ENCODE measurements at regions not wholly inside any gene's neighbourhood (a gene's known extent, or its start where the extent isn't known, plus 50 kb on each side); places are given as distances from the start of the nearest gene placed in this dataset.
A peak's percentile ranks its signal among the peaks of the same experiment; 100 is the strongest.

GRCh38 chr9:85430659-85431338 is 311.0 kb downstream of the AGTPBP1 start:
- H3K4me3 ChIP-seq (ENCODE audit: control insufficient read depth, low read depth, low read length) = no peak overlapping the region
- TF ChIP-seq CTCF (conservative IDR thresholded peaks at IDR 0.05; ENCODE audit: control insufficient read depth, insufficient read depth, low read depth, low read length) = no peak
- DNase-seq (ENCODE audit: low read depth) = peak; percentile 4

- no peak for DNase-seq (ENCODE audit: low read depth)
- no peak for TF ChIP-seq CTCF (conservative IDR thresholded peaks at IDR 0.05; ENCODE audit: control insufficient read depth, insufficient read depth, low read depth, low read length)
- H3K4me3 ChIP-seq (ENCODE audit: control insufficient read depth, low read depth, low read length) = no peak overlapping the region
Measured at GRCh38 chr9:85428230-85428629, 313.5 kb downstream of the AGTPBP1 start.

GRCh38 chr9:85427772-85428171 is 314.0 kb downstream of the AGTPBP1 start:
- DNase-seq (ENCODE audit: low read depth) = no peak
- no peak for TF ChIP-seq CTCF (conservative IDR thresholded peaks at IDR 0.05; ENCODE audit: control insufficient read depth, insufficient read depth, low read depth, low read length)
- H3K4me3 ChIP-seq (ENCODE audit: control insufficient read depth, low read depth, low read length) = no peak overlapping the region

- TF ChIP-seq CTCF (conservative IDR thresholded peaks at IDR 0.05; ENCODE audit: control insufficient read depth, insufficient read depth, low read depth, low read length) = peak; percentile 55
- no peak overlapping the region for H3K4me3 ChIP-seq (ENCODE audit: control insufficient read depth, low read depth, low read length)
- DNase-seq (ENCODE audit: low read depth) = peak; percentile 46
Measured at GRCh38 chr9:85425153-85425611, 316.6 kb downstream of the AGTPBP1 start.

GRCh38 chr9:85423422-85423821 is 318.3 kb downstream of the AGTPBP1 start:
- no peak for TF ChIP-seq CTCF (conservative IDR thresholded peaks at IDR 0.05; ENCODE audit: control insufficient read depth, insufficient read depth, low read depth, low read length)
- no peak for DNase-seq (ENCODE audit: low read depth)

GRCh38 chr9:85421641-85422040 is 320.1 kb downstream of the AGTPBP1 start:
- H3K4me3 ChIP-seq (ENCODE audit: control insufficient read depth, low read depth, low read length) = no peak overlapping the region
- DNase-seq (ENCODE audit: low read depth) = no peak
- no peak for TF ChIP-seq CTCF (conservative IDR thresholded peaks at IDR 0.05; ENCODE audit: control insufficient read depth, insufficient read depth, low read depth, low read length)

More at GRCh38 chr9:85423422-85423821, 318.3 kb downstream of the AGTPBP1 start:
- H3K4me3 ChIP-seq (ENCODE audit: control insufficient read depth, low read depth, low read length) = no peak overlapping the region

Measured in fibroblast of mammary gland (primary cell).